IMR-90 (cell line): ENCODE measurements at regions not wholly inside any gene's neighbourhood (a gene's known extent, or its start where the extent isn't known, plus 50 kb on each side); places are given as distances from the start of the nearest gene placed in this dataset.

Experiments used
- ATAC-seq: fragments of 200-7000 bp; cut with Tn5 transposase; 2 replicates; pipeline ENCODE4 v1.9.1; 2020; ENCODE audit warnings: low read depth, mild to moderate bottlenecking, moderate library complexity
- BruUV-seq: library from RNA; stranded (reverse); fragments of 400-500 nt; replicated peaks from 2 replicates; lab custom pipeline; 2021; lab: Mats Ljungman, UMichigan
- CTCF ChIA-PET: fragments of 300-600 bp; formaldehyde crosslinking; extraction: SDS; loops from one replicate; lab custom pipeline; 2021; ENCODE audit warnings: antibody characterized with exemption; lab: Yijun Ruan, JAX
- POLR2A ChIA-PET: fragments of 300-600 bp; sonication (Branson Sonifier 250); formaldehyde crosslinking; loops from one replicate; lab custom pipeline; 2022; ENCODE audit warnings: antibody characterized with exemption; ENCODE audit not compliant: unreplicated experiment; lab: Charles Lee
- DNase-seq: peaks from one replicate; pipeline ENCODE4 v3.0.0; 2013
- H2AFZ ChIP-seq: replicated peaks from 2 replicates; pipeline ENCODE3; 2013; ENCODE audit warnings: low read length, mild to moderate bottlenecking; ENCODE audit not compliant: poor library complexity
- H2AK5ac ChIP-seq: 2 replicates; pipeline ENCODE4 v1.6.1; 2013; ENCODE audit warnings: low read depth, low read length, inconsistent platforms
- H2AK9ac ChIP-seq: replicated peaks from 2 replicates; pipeline ENCODE3; 2013; ENCODE audit warnings: mild to moderate bottlenecking, low read depth, low read length, moderate library complexity; ENCODE audit not compliant: poor library complexity
- H2BK120ac ChIP-seq: 2 replicates; pipeline ENCODE4 v1.6.1; 2013; ENCODE audit warnings: low read depth, low read length, inconsistent platforms
- H2BK15ac ChIP-seq: 3 replicates; pipeline ENCODE4 v1.6.1; 2013; ENCODE audit warnings: low read depth, low read length, inconsistent platforms
- H2BK20ac ChIP-seq: 2 replicates; pipeline ENCODE4 v1.6.1; 2013; ENCODE audit warnings: low read depth, mild to moderate bottlenecking, inconsistent platforms, low read length, moderate library complexity
- H2BK5ac ChIP-seq: 2 replicates; pipeline ENCODE4 v1.6.1; 2013; ENCODE audit warnings: mild to moderate bottlenecking, low read depth, low read length, inconsistent platforms; ENCODE audit not compliant: poor library complexity, severe bottlenecking
- H3K14ac ChIP-seq: replicated peaks from 2 replicates; pipeline ENCODE4 v1.6.1; 2013; ENCODE audit warnings: low read depth, low read length, inconsistent platforms
- H3K18ac ChIP-seq: 2 replicates; pipeline ENCODE4 v1.6.1; 2013; ENCODE audit warnings: low read depth, low read length, control low read depth
- H3K23ac ChIP-seq: 2 replicates; pipeline ENCODE4 v1.6.1; 2013; ENCODE audit warnings: low read depth, low read length, inconsistent platforms
- H3K27ac ChIP-seq: 2 replicates; pipeline ENCODE4 v1.5.1; 2013; ENCODE audit warnings: mild to moderate bottlenecking, control low read depth, low read length; ENCODE audit not compliant: insufficient read depth
- H3K27me3 ChIP-seq: 2 replicates; pipeline ENCODE4 v1.6.1; 2013; ENCODE audit warnings: low read length; ENCODE audit not compliant: control insufficient read depth, insufficient read depth
- H3K36me3 ChIP-seq: 2 replicates; pipeline ENCODE4 v1.6.1; 2013; ENCODE audit warnings: low read length, mixed read lengths; ENCODE audit not compliant: control insufficient read depth, insufficient read depth
- H3K4ac ChIP-seq: 2 replicates; pipeline ENCODE4 v1.6.1; 2013; ENCODE audit warnings: low read depth, low read length, inconsistent platforms
- H3K4me1 ChIP-seq: 2 replicates; pipeline ENCODE4 v1.6.1; 2013; ENCODE audit warnings: low read length, mixed read lengths; ENCODE audit not compliant: control insufficient read depth, insufficient read depth
- H3K4me2 ChIP-seq: 2 replicates; pipeline ENCODE4 v1.6.1; 2013; ENCODE audit warnings: low read depth, mild to moderate bottlenecking, control low read depth, low read length, moderate library complexity
- H3K4me3 ChIP-seq: 2 replicates; pipeline ENCODE4 v1.5.1; 2013; ENCODE audit warnings: low read depth, mild to moderate bottlenecking, control low read depth, low read length, moderate library complexity; ENCODE audit not compliant: insufficient read depth
- H3K56ac ChIP-seq: 2 replicates; pipeline ENCODE4 v1.6.1; 2013; ENCODE audit warnings: low read length, inconsistent platforms; ENCODE audit not compliant: insufficient read depth; ENCODE audit errors: extremely low read depth
- H3K79me1 ChIP-seq, 2 experiments: 2 replicates each; pipeline ENCODE4 v1.6.1; 2013; ENCODE audit warnings: low read length in 2 of 2, inconsistent platforms in 1 of 2, low read depth in 1 of 2
- H3K9ac ChIP-seq: 2 replicates; pipeline ENCODE4 v1.6.1; 2013; ENCODE audit warnings: low read depth, low read length, control low read depth
- H3K9me1 ChIP-seq: 2 replicates; pipeline ENCODE4 v1.6.1; 2013; ENCODE audit warnings: low read length, inconsistent platforms; ENCODE audit not compliant: insufficient read depth
- H3K9me3 ChIP-seq: 2 replicates; pipeline ENCODE4 v1.6.1; 2013; ENCODE audit warnings: low read length; ENCODE audit not compliant: control insufficient read depth, insufficient read depth
- H4K20me1 ChIP-seq: 2 replicates; pipeline ENCODE4 v1.6.1; 2013; ENCODE audit warnings: low read length, inconsistent platforms; ENCODE audit not compliant: insufficient read depth
- H4K5ac ChIP-seq: 2 replicates; pipeline ENCODE4 v1.6.1; 2013; ENCODE audit warnings: mild to moderate bottlenecking, low read depth, low read length, control low read depth
- H4K8ac ChIP-seq, 2 experiments: 2 replicates each; pipeline ENCODE4 v1.6.1; 2013; ENCODE audit warnings: low read depth in 2 of 2, low read length in 2 of 2, control low read depth in 1 of 2, inconsistent platforms in 1 of 2
- H4K91ac ChIP-seq: 2 replicates; pipeline ENCODE4 v1.6.1; 2013; ENCODE audit warnings: low read depth, low read length, inconsistent platforms; ENCODE audit not compliant: insufficient read depth
- MAFK ChIP-seq: IDR thresholded peaks from 2 replicates; pipeline ENCODE4 v1.6.1; 2012; ENCODE audit warnings: low read depth, low read length, improper control_type of control experiment
- dilution Hi-C: fragments of 300-500 bp; cut with HindIII; formaldehyde crosslinking; loops from one replicate; pipeline ENCODE4 v1.14.3; 2018; ENCODE audit warnings: low sequenced_read_pairs; ENCODE audit not compliant: unreplicated experiment
- in situ Hi-C: fragments of 300-500 bp; cut with MboI; formaldehyde crosslinking; loops from 3 replicates; pipeline ENCODE4 v1.14.3; 2019; ENCODE audit warnings: low sequenced_read_pairs, inconsistent platforms, mixed read lengths
- intact Hi-C: fragments of 100-400 bp; cut with micrococcal nuclease; formaldehyde crosslinking; loops from 2 replicates; pipeline ENCODE4 v1.10.0; 2022

DNA sequence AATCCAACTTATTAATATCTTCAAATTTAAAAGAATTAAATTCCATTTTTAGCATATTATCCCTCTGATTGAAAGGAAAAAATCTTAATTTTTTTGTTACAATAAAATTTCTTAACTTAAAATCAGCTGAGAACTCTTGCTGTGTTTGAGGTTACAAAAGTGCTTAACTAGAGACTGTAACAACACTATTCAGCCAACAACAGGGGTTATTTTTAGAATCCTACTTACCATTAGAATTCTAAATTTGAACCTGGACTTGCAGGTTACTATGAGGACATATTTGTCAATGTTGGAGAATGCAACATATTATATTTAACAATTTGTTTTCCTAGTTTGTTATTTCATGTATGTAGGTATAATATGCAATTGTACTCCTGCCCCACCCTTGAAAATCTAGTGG, 238.1 kb upstream of the CXXC4 start:
- dilution Hi-C loops (no loop called here), intact Hi-C loops (no loop called here)
- BruUV-seq, result no TSS peak

More for the DNA sequence above, 238.1 kb upstream of the CXXC4 start:
- no peak overlapping the region for H3K18ac ChIP-seq
- POLR2A ChIA-PET, result no interaction called here
- ATAC-seq, result no peak
- no peak overlapping the region for H2AFZ ChIP-seq
- H2BK20ac ChIP-seq, result no peak overlapping the region
- H4K5ac ChIP-seq, result no peak overlapping the region
- no peak overlapping the region for H4K8ac ChIP-seq
- in situ Hi-C loops, result no loop called here
- no peak for TF ChIP-seq MAFK
- H3K9me1 ChIP-seq, result no peaks in the 10 kb centered on the region
- H2AK9ac ChIP-seq, result no peak overlapping the region
- no peak overlapping the region for H2BK120ac ChIP-seq
- H3K27me3 ChIP-seq, result no peaks in the 10 kb centered on the region
- no peak overlapping the region for H3K56ac ChIP-seq
- no peak overlapping the region for H4K91ac ChIP-seq
- no peak overlapping the region for H2AK5ac ChIP-seq
- no peaks in the 10 kb centered on the region for H3K9me3 ChIP-seq
- no peak overlapping the region for H2BK15ac ChIP-seq
- no peak overlapping the region for H3K23ac ChIP-seq
- no peaks in the 10 kb centered on the region for H3K79me1 ChIP-seq
- no peak overlapping the region for H3K4me3 ChIP-seq
- no peaks in the 10 kb centered on the region for H3K4me1 ChIP-seq
- H3K14ac ChIP-seq, result no peak overlapping the region
- DNase-seq, result no peak
- no peaks in the 10 kb centered on the region for H3K36me3 ChIP-seq
- H2BK5ac ChIP-seq, result no peak overlapping the region
- H3K4me2 ChIP-seq, result no peak overlapping the region
- H4K20me1 ChIP-seq, result no peaks in the 10 kb centered on the region
- H3K27ac ChIP-seq, result no peak overlapping the region
- H3K9ac ChIP-seq, result no peak overlapping the region
- CTCF ChIA-PET, result no interaction called here
- H3K4ac ChIP-seq, result no peak overlapping the region
